Stimulated activated CD8-positive, alpha-beta memory T cell treated with anti-CD3 and anti-CD28 coated beads, Interleukin-4, amount 100 ng/mL, for 4 hours (primary cell): ENCODE measurements at regions not wholly inside any gene's neighbourhood (a gene's known extent, or its start where the extent isn't known, plus 50 kb on each side); places are given as distances from the start of the nearest gene placed in this dataset.

Experiments used
- DNase-seq, 2 donors: peaks; one replicate each; pipeline ENCODE4 v3.0.0-alpha.2; 2020; ENCODE audit warnings: low read depth in 2 of 2, low spot score in 1 of 2

DNA sequence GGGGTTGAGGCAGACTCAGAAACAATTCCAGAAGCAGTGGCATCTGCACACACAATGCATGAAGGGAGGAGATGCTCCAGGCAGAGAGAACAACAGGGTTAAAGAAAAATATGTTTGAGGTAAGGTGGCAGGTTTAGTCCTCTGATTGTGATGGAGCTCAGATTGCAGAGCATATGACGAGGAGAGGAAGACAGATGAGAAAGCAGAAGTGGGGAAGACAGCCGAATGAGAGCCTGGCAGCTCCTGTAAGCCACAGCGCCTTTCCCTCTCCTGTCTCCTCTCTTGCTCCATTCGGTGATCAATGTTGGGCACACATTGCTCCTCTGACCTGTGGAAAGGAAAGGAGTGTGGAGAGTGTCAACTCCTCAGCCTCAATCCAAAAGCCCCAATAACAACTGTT is 372.2 kb downstream of the GXYLT1 start:
- no peak for DNase-seq

GRCh38 chr12:41769810-41770209 is 374.9 kb downstream of the GXYLT1 start:
- DNase-seq = no peak

- no peak for DNase-seq
Observed at GRCh38 chr12:41768456-41768855, 376.2 kb downstream of the GXYLT1 start.

DNA sequence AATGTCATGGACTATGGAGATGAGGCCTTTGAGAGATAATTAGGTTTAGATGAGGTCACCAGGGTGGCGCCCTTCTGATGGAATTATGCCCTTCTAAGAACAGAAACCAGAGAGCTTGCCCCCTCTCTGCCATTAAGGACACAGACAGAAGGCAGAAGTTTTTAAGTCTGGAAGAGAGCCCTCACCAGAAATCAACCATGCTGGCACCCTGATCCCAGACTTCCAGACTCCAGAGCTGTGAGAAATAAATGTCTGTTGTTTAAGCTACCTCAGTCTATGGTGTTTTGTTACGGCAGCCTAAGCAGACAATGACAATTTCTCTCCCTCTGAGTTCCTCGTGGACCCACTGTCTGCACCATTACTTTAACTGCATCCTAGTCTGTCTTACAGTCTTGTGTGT is 382.0 kb downstream of the GXYLT1 start:
- no peak for DNase-seq

- no peak for DNase-seq
Observed at GRCh38 chr12:41745593-41745992, 399.1 kb downstream of the GXYLT1 start.

DNA sequence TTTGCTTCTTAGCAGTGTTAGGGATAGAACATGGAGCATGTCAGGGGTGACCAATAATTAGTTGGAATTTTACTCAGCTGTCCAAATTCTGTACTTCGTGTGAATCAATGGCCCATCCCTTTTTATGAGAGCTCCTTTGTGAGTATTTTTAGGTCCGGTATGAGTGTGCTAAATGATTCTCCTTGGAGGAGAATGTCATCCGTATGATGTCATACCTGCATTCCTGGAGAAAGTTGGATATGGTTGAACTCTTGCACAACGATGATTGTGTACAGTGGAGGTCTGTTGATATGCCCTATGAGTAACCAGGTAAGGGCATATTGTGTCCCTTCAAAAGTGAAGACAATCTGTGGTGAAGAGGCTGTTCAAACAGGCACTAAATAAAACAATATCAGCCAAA is 400.8 kb downstream of the GXYLT1 start:
- no peak for DNase-seq

DNA sequence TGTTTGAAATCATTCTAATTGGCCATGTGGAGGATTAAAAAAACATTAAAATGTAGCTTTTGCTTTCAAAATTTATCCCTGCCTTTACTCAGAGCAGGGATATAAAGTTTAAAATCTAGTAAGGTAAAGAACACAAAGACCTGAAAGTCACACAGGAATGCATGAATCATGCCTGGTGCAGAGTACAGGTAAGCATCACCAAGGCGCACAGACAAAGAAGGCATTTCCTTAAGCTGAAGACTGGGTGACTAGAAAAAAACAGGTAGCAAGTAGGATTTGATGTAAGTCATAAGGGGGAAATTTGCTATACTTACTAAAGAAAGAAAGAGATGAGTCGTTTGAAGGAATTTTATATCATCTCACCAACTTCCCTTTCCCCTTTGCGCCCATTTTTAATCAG is 405.6 kb downstream of the GXYLT1 start:
- DNase-seq = no peak

- no peak for DNase-seq
Observed at GRCh38 chr12:41737423-41737822, 407.3 kb downstream of the GXYLT1 start.

DNA sequence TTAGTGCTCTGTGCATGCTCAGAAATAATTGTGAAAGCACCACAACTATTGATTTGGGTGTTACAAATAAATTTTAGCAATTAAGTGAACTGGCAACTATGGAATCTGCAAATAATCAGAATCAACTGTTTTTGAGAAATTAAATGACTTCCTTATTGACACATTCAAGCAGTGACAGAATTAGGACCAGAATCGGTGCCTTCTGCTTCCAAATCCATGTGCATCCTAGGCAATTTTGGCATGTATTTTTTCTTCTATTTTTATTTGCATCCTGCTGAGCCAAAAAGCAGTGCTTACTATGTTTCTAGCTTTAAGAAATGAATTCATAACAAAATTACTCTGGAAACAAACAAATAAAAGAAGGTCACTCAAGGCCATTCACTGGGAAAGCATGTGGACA is 408.2 kb downstream of the GXYLT1 start:
- no peak for DNase-seq

GRCh38 chr12:41731691-41732090 is 413.0 kb downstream of the GXYLT1 start:
- DNase-seq = no peak

DNA sequence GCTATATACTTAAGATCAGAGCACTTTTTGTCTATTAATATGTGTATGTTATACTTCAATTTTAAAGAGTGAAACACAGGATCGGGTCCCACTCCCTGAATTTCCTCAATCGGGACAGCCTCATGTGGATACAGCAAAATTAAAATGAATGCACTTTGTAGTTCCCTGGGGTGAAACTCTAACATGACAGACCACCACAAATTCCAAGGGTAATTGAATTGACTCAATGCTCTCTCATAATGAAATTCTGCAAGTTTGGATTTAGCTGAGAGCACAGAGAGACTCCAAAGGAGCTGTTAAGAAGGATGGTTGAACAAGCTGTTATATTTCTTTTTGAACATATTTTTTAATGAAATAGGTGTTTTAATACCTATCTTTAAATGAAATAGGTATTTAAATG is 413.6 kb downstream of the GXYLT1 start:
- DNase-seq = no peak

GRCh38 chr12:41724216-41724615 is 420.5 kb downstream of the GXYLT1 start:
- DNase-seq = no peak

DNA sequence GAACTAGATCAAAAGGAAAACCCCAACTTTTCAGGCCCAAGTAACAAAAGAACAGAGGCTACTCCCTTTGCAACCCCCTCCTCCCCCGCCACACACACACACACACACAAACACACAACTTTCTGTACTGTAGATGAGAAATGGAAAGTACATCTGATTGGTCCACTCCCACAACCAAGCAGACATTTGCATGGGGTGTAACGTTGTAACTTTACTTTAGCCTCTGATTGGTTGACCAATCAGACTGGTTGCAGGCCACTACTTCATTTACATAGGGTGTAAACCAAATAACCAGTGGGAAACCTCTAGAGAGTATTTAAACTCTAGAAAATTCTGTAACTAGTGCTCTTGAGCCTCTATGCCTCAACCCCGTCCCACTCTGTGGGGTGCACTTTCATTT is 425.5 kb downstream of the GXYLT1 start:
- DNase-seq = no peak

DNA sequence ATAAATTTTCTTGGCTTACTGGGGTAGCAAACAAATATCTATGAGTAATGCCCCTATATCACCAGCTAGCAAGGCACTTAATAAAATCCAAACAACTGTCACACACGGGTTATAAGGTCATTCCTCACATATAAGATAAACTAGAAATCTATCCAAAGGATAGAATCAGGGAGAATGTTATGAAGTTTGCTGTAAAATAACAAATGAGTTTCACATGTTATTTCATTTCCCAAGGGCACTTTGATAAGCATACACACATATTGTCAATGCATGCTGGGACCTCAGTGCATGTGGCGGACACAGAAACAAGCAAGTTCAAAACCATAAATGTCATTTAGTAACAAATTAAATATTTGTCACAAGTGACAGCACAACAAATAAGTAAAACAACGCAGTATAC is 429.4 kb downstream of the GXYLT1 start:
- DNase-seq = no peak

DNA sequence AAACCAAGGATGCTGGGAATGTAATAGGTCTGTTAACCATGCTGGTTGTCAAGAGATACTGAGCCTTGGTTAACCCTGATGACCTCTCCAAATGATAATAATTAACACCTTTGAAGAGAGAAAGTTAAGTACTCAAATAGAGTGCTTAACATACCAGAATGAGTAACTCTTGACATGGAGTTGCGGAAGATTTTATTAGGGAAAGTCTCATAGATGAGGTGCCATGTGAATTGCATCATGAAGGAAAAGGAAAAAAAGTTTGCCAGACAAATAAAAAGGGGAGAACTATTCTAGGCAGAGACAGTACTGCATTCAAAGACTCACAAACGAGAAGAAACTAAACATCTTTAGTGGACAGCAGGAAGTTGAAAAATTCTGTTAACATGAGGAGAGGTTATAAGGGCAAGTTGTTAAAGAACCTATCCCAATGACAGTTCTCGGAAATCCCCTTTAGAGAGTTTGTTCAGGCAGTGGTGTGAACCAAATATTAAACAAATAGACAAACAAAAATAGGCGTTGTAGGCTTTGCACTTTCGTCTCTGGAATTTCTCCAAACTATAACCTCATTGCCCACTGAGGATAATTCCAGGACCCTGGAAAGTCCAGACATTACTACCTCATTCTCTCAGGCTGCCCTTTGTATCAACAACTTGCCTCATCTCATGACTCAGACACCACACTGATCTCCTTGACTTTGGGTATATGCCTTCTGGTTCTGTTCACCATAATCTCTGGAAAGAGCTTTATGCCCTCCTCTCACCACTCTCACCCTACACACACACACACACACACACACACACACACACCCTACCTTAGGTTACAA is 435.0 kb downstream of the GXYLT1 start:
- DNase-seq = no peak

GRCh38 chr12:41709012-41709411 is 435.7 kb downstream of the GXYLT1 start:
- DNase-seq = no peak

- DNase-seq = no peak
Observed at GRCh38 chr12:41706376-41706775, 438.3 kb downstream of the GXYLT1 start.

DNA sequence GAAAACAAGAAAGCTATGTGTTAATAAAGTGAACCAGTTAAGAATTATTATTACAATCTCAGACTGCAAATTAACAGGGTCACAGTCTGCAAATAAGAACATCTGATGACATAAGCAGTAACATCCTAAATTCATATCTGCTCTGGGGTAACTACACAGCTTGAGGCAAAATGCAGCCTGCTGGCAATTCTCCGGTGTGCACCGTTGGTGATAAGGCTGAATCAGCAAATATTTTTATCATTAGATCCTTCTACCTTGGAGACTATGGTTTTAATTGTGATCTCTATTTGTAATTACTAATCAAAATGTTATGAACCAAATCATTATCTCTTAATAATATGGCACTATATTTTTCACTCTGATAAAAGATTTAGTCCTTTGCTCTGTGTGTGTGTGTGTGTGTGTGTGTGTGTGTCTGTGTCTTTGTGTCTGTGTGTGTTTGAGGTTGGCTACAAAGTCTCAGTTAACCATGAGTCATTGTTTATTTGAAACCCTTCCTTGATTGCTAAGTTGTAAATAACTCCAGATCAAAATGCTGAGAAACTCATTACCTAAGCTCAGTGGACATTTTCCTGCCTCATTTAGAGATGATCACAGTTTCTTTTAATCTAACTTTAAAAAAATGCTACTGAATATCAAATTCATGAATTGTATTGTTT is 442.6 kb downstream of the GXYLT1 start:
- DNase-seq = no peak

- no peak for DNase-seq
Observed at GRCh38 chr12:41700940-41701339, 443.7 kb downstream of the GXYLT1 start.

DNA sequence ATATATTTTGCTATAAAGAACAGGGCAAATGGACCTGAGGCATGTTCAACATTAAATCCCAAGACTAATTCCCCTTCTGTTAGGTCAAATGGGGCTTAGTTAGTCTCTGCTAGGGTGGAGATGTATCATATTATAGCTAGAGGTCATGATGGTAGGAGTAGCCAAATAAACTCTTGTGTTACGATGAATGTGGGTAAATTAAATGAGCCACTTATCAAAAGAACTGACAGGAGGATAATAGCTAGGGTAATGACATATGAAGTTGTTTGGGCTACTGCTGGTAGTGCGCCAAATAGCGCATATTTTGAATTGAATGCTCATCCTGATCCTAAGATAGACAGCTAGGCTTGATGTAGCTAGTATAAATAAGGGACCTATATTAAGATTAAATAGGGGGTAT is 445.0 kb downstream of the GXYLT1 start:
- DNase-seq = no peak

DNA sequence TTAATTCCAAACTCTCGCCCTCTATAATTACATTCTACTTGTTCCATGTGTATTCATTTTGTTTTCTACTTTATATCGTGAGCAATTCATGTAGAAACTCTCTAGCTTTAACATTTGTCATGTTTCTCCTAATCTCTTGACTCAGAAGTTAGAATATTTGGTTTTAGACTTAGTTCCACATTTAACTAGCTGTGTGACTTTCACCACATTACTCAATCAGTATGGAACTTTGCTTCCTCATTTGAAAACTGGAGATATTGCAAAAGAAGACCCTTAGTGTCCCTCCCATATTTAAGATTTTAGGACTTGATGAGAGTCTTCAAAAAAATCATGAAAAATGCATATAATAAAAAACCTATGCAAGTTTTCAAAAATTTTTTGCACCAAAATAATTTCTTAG is 447.5 kb downstream of the GXYLT1 start:
- no peak for DNase-seq

DNA sequence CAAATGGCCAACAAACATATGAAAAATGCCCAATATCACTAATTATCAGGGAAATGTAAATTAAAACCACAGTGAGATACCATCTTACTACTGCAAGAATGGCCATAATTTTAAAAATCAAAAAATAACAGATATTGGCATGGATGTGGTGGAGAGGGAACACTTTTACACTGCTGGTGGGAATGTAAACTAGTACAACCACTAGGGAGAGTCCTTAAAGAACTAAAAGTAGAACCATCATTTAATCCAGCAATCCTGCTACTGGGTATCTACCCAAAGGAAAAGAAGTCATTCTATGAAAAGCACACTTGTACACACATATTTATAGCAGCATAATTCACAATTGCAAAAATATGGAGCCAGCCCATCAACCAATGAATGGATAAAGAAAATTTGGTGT is 459.7 kb downstream of the GXYLT1 start:
- DNase-seq = no peak
